Activated T-cell treated with anti-CD3 and anti-CD28 coated beads, Interleukin-2, amount 50 U/mL, for 4 hours (primary cell): ENCODE measurements at regions not wholly inside any gene's neighbourhood (a gene's known extent, or its start where the extent isn't known, plus 50 kb on each side); places are given as distances from the start of the nearest gene placed in this dataset.
A peak's percentile ranks its signal among the peaks of the same experiment; 100 is the strongest.
"Not testable (repeated sequence)": the region's sequence is repeated elsewhere in the genome, so short reads cannot be mapped to it uniquely, and the experiment has no call there.

ENCODE experiments used
- ATAC-seq, 2 donors: fragments of 200-7000 bp; cut with Tn5 transposase; one replicate each; pipeline ENCODE4 v1.10.0; 2021
- DNase-seq: peaks from one replicate; pipeline ENCODE4 v3.0.0-alpha.2; 2020
- H3K27me3 Mint-ChIP-seq: one replicate; pipeline ENCODE4 v1.8.0; 2021; ENCODE audit warnings: low read depth, mixed read lengths
- H3K36me3 Mint-ChIP-seq: one replicate; pipeline ENCODE4 v1.8.0; 2022; ENCODE audit warnings: mixed read lengths; ENCODE audit not compliant: insufficient read depth
- H3K4me1 Mint-ChIP-seq: one replicate; pipeline ENCODE4 v1.8.0; 2021; ENCODE audit warnings: low read depth, mixed read lengths
- H3K4me3 Mint-ChIP-seq: one replicate; pipeline ENCODE4 v1.8.0; 2021; ENCODE audit warnings: mild to moderate bottlenecking, moderate library complexity, mixed read lengths
- H3K9me3 Mint-ChIP-seq: one replicate; pipeline ENCODE4 v1.8.0; 2021; ENCODE audit warnings: mixed read lengths

DNA sequence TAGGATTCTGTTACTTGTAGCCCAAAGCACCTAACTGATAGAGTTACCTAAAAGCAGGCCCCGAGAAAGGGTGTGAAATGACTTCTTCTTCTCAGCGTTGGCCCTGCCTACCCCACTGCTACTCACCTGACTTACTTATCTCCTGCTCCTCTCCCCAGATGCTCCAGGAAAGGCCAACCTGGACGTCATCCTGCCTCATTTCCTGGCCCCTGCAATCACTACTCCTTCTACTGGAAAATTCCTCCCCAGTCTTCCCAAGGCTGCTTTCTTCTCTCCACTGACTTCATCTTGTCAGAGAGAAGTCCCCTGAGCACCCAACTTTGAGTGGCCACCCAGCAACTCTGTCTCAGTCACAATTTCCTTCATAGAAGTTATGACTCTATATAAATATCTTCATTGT, 63.4 kb upstream of the KLF7 start:
- Mint-ChIP-seq H3K4me1 (peaks cover 48% of the 10 kb centered on the region), H3K27me3 (no peaks in the 10 kb centered on the region), H3K9me3 (no peaks in the 10 kb centered on the region), H3K36me3 (no peaks in the 10 kb centered on the region), H3K4me3 (no peak overlapping the region)
- DNase-seq (no peak), ATAC-seq (no peak)

GRCh38 chr2:207230261-207231105, 64.7 kb upstream of the KLF7 start:
- H3K4me1 Mint-ChIP-seq: peaks cover 37% of the 10 kb centered on the region
- H3K4me3 Mint-ChIP-seq: no peak overlapping the region
- H3K36me3 Mint-ChIP-seq: no peaks in the 10 kb centered on the region
- DNase-seq (no peak), ATAC-seq (peak in 1 of 2 donors; percentile 16)
- H3K9me3 Mint-ChIP-seq: no peaks in the 10 kb centered on the region
- no peaks in the 10 kb centered on the region for H3K27me3 Mint-ChIP-seq

DNA sequence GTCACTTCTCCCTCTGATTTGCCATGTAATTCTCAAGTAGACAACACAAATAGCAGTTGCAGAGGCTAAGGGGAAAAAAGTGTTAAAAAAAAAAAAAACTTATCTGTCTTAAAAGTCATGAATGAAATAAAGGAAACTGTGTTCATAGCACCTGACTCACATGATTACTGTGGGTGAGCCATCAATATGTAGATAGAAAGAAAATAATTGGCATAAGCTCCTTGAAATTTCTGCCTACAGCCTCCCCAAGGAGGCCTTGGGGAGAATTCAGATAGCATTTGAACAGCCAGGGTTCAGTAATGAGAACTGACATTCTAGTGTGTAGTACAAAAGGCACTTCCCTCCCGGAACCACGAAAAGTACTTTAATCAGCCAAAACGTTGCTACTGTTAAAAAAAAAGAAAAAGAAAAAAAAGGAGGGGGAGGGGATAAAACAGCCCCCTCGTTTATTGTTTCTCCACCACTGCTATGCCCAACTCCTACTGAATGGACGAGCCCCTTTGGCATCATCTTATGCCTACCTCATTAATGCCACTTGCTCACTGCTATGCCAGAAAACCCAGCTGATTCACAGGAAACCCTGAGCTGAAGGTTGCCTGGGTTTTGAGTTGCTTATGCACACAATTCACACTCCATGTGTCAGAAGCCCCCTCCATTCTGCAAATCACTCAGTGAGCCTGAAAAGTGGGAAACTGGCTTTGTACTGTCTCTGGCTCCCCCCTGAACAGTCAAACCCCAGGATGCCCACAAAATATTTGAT, 65.5 kb upstream of the KLF7 start:
- DNase-seq: no peak
- H3K27me3 Mint-ChIP-seq: no peaks in the 10 kb centered on the region
- H3K36me3 Mint-ChIP-seq: no peaks in the 10 kb centered on the region
- H3K4me1 Mint-ChIP-seq: peaks cover 30% of the 10 kb centered on the region
- ATAC-seq: peak; percentile 65 to 69
- no peaks in the 10 kb centered on the region for H3K9me3 Mint-ChIP-seq
- no peak overlapping the region for H3K4me3 Mint-ChIP-seq

DNA sequence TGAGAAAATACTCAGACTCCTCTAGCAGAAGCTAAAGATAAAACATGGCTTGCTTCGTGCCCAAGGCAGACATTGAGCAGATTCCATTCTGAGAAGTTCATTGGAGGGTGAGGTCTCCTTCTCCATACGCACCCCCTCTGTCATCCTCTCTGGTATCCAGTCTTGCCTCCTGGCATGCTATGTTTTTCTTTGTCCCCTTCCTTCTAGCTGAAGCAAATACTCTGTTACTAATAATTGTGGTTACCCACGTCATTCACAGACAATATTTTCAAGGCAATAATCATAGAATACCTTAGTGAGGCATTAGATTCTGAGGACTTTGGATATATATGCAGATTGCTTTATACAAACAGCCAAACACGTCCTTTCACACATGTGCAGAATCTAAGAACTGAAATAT, 66.2 kb upstream of the KLF7 start:
- no peaks in the 10 kb centered on the region for H3K36me3 Mint-ChIP-seq

DNA sequence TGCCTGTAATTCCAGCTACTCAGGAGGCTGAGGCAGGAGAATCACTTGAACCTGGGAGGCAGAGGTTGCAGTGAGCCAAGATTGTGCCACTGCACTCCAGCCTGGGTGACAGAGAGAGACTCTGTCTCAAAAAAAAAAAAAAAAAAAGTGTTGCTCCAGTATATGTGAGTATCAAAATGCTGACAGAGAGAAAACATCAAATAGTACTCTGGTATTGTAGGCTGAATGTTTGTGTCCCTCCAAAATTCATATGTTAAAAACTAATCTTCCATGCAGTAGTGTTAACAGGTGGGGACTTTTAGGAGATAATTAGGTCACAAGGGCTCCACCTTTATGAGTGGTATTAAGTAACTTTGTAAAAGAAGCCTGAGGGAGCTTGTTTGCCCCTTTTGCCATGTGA, 67.4 kb upstream of the KLF7 start:
- peaks cover 24% of the 10 kb centered on the region for H3K4me1 Mint-ChIP-seq
- not testable (repeated sequence) for H3K27me3 Mint-ChIP-seq, H3K9me3 Mint-ChIP-seq, H3K36me3 Mint-ChIP-seq, DNase-seq, H3K4me3 Mint-ChIP-seq, ATAC-seq

More for the DNA sequence above, 66.2 kb upstream of the KLF7 start:
- DNase-seq: no peak
- no peaks in the 10 kb centered on the region for H3K27me3 Mint-ChIP-seq
- ATAC-seq: peak in 1 of 2 donors; percentile 8
- no peaks in the 10 kb centered on the region for H3K9me3 Mint-ChIP-seq
- no peak overlapping the region for H3K4me3 Mint-ChIP-seq
- H3K4me1 Mint-ChIP-seq: peaks cover 24% of the 10 kb centered on the region

GRCh38 chr2:207233731-207234130, 68.0 kb upstream of the KLF7 start:
- Mint-ChIP-seq H3K9me3 (no peaks in the 10 kb centered on the region), H3K4me1 (peaks cover 20% of the 10 kb centered on the region), H3K4me3 (no peak overlapping the region), H3K27me3 (no peaks in the 10 kb centered on the region), H3K36me3 (peaks cover 2% of the 10 kb centered on the region)
- ATAC-seq: no peak
- no peak for DNase-seq

DNA sequence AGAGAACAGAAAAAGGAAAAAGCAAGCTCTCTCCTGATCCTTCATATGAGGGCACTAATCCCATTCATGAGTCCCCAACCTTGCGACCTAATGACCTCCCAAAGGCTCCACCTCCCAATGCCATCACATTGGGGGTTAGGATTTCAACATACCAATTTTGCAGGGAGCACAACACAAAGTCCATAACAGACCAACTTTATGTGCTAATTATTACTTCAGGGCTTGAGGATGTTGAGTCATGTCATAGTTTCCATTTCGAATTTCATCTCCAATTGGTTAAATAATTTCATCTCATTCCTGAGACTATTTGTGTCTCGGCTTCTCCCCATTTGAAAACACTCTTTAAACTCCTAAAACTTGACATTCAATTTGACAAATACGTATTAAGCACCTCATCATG, 69.9 kb upstream of the KLF7 start:
- peaks cover 2% of the 10 kb centered on the region for H3K36me3 Mint-ChIP-seq
- H3K9me3 Mint-ChIP-seq: no peaks in the 10 kb centered on the region
- DNase-seq (no peak), ATAC-seq (no peak)
- H3K4me1 Mint-ChIP-seq: peaks cover 15% of the 10 kb centered on the region
- H3K4me3 Mint-ChIP-seq: no peak overlapping the region
- H3K27me3 Mint-ChIP-seq: no peaks in the 10 kb centered on the region

DNA sequence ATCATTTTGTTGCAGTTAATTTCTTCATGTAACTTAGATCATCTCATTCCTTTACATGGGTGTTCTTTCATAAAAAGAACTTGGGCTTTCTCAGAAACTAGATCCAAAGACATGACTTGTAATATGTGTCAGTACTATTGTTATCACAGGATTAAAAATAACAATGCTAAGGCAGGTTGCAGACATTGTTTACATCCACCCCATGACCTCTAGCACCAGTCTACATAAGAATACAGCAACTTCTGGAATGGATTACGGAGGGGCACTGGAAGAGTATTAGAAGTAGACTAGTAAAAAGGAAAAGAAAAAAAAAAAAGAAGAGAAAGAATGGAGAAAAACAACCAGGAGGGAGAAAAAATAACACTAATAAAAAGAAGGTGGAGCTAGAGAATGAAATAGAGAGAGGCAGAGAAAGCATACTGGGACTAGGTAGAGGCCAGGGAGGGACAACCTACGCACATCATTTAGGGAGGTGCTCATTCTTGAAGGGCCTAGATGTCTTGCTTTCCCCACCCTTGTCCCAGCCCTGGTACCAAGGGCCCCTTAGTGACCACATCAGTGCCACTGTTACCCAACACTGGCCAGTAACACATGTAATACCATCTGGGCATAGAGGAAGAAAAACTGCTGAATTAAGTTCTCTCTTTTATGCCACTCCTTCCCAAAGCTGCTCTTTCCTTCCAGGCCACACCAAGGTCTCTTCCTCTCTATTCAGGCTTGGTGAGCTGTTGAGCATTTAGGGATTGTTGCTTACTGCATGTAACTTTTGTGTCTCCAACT, 70.6 kb upstream of the KLF7 start:
- DNase-seq (no peak), ATAC-seq (no peak)
- peaks cover 7% of the 10 kb centered on the region for H3K4me1 Mint-ChIP-seq
- H3K4me3 Mint-ChIP-seq: no peak overlapping the region
- H3K27me3 Mint-ChIP-seq: no peaks in the 10 kb centered on the region
- no peaks in the 10 kb centered on the region for H3K9me3 Mint-ChIP-seq
- H3K36me3 Mint-ChIP-seq: peaks cover 2% of the 10 kb centered on the region

DNA sequence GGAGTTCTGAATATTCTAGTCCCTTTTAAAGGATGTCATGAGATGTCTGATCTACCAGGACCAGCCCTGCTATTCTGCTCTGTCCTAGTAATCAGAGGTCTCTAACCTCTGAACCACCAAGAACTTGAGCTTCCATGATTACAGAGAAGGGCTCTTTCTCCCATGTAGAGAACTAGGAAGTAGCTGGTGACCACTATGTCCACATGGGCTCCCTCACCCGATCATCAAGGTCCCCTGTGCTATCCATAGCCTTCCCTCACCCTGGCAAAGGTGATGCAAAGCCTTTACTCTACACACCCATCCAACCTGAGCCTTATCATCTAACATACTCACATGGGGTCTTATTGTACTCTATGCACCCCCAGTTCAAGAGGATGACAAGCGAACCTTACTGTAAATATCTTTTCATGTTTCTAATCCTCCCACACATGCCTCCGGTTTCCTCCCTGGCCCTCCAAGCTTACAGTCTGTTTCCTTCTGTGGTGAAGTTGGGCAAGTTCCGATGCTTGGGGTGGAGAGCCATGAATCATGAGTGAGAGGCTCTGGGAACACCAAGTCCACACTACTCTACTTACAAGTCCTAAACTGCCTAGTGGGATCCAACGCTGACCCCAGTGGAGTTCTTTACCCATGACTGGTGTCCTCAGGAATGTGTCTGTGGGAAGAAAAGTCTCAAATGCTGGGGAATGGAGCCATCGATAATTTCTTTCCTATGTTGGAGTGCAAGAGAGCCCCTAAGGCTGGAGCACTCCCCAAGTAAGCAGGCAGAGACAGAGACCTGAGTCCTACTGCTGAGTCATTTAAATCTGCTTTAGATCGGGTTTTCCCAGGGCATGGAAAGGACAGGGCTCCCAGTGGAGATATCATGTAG, 73.3 kb upstream of the KLF7 start:
- no peaks in the 10 kb centered on the region for H3K9me3 Mint-ChIP-seq
- no peaks in the 10 kb centered on the region for H3K27me3 Mint-ChIP-seq
- no peak overlapping the region for H3K4me3 Mint-ChIP-seq
- peak; percentile 7 for DNase-seq
- peak; percentile 53 to 57 for ATAC-seq
- peaks cover 4% of the 10 kb centered on the region for H3K4me1 Mint-ChIP-seq
- H3K36me3 Mint-ChIP-seq: peaks cover 2% of the 10 kb centered on the region

GRCh38 chr2:207239754-207240494, 74.2 kb upstream of the KLF7 start:
- H3K4me3 Mint-ChIP-seq: peak overlapping the region; percentile 17
- H3K27me3 Mint-ChIP-seq: peaks cover under 1% of the 10 kb centered on the region
- H3K4me1 Mint-ChIP-seq: peaks cover 3% of the 10 kb centered on the region
- ATAC-seq (peak; percentile 39 to 52), DNase-seq (no peak)
- no peaks in the 10 kb centered on the region for H3K9me3 Mint-ChIP-seq
- H3K36me3 Mint-ChIP-seq: peaks cover 2% of the 10 kb centered on the region

DNA sequence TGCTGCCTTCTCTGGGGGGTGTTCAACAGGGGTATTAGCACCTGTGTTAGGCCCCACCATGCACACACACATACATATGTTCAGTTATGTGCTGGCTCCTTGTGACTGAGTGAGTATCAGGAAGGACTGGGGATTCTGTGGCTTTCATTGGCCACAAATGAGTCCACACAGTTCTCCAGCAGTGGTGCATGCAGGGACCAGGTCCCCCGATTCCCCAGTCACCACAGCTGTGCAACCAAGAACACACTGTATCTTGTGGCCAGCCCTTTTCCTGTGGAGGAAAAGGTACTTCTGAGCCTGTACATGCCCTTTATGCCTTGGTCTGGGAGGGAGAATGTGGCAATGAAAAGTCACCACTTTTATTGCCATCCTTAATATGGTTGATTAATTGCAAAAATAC, 74.9 kb upstream of the KLF7 start:
- no peak overlapping the region for H3K4me3 Mint-ChIP-seq
- DNase-seq (no peak), ATAC-seq (peak in 1 of 2 donors; percentile 8)
- peaks cover 1% of the 10 kb centered on the region for H3K27me3 Mint-ChIP-seq
- H3K36me3 Mint-ChIP-seq: peaks cover 2% of the 10 kb centered on the region
- peaks cover 2% of the 10 kb centered on the region for H3K4me1 Mint-ChIP-seq
- no peaks in the 10 kb centered on the region for H3K9me3 Mint-ChIP-seq

DNA sequence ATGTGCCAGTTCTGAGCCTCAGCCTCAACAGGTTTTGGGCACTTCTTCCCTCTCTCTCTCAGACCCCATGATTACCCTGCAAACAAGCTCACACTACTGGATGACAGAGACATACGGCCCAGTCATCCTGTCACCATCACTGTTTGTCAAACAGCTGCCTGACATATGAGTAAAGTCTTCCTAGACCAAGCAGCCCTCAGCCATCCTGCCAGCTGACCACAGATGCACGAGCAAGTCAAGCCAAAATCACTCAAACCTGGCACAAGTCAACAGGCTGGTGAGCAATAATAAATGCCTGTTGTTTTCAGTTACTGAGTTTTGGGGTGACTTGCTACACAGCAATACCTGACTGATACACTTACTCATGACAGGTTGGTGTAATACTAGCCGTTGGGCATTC, 75.5 kb upstream of the KLF7 start:
- no peak overlapping the region for H3K4me3 Mint-ChIP-seq
- H3K36me3 Mint-ChIP-seq: peaks cover 2% of the 10 kb centered on the region
- ATAC-seq (peak; percentile 67 to 69), DNase-seq (no peak)
- peaks cover 2% of the 10 kb centered on the region for H3K4me1 Mint-ChIP-seq
- H3K9me3 Mint-ChIP-seq: no peaks in the 10 kb centered on the region
- H3K27me3 Mint-ChIP-seq: peaks cover 1% of the 10 kb centered on the region

GRCh38 chr2:207243601-207244000, 77.9 kb upstream of the KLF7 start:
- no peak for ATAC-seq

More at GRCh38 chr2:207243601-207244000, 77.9 kb upstream of the KLF7 start:
- DNase-seq: no peak
- Mint-ChIP-seq H3K36me3 (no peaks in the 10 kb centered on the region), H3K9me3 (no peaks in the 10 kb centered on the region), H3K27me3 (peaks cover 1% of the 10 kb centered on the region), H3K4me3 (no peak overlapping the region), H3K4me1 (peaks cover 2% of the 10 kb centered on the region)
